ENCODE measurements at regions not wholly inside any gene's neighbourhood (a gene's known extent, or its start where the extent isn't known, plus 50 kb on each side); places are given as distances from the start of the nearest gene placed in this dataset. TPM values are rescaled to one million over a fixed set of nuclear protein-coding genes. Genes with fewer than 3 reads are reported as not detected.

DNA sequence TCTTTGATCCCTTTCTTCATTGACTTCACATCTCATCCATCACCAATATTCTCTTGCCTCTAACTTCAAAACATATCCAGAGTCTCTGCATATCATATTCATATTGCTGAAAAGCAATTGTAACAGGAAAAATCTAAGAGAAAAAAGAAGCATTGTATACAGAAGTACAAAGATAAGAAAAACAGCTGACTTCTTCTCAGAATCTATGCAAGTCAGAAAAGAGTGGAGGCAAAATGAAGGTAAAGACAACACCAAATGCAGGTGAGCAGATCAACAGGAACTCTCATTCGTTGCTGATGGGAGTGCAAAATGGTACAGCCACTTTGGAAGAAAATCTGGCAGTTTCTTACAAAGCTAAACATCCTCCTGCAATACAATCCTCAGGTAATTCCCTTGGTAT, 155.6 kb downstream of the PHF2 start:
- TF ChIP-seq POLR2A (IDR thresholded peaks at IDR 0.05), result no peak
- no peaks in the 10 kb centered on the region for H3K4me1 ChIP-seq (ENCODE audit: insufficient read depth)
- WGBS, 3 donors, result 48 to 63% (median 53%) methylated on average over 1 of the region's 1 CpG

DNA sequence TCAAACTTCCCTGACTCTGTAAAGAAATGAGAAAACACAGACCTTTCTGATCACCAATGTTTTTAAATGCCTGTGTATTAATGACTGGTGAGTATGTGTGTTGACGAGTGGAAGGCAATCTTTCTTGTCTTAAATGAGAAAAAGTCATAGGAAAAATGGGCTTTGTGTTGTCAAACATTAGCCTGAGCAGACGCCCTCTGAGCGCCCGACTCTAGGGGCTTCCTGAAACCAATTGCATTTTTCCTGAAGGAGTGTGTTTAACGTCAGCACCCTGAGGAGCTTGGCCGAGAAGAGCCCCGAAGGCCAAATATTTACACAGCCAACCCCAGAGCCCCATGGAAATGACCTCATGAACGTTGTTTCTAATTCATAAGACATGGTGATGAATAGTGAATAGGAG, 154.3 kb downstream of the PHF2 start:
- TF ChIP-seq POLR2A (IDR thresholded peaks at IDR 0.05) (no peak), EP300 (IDR thresholded peaks at IDR 0.05) (no peak)
- TF ChIP-seq, protein P1, sequence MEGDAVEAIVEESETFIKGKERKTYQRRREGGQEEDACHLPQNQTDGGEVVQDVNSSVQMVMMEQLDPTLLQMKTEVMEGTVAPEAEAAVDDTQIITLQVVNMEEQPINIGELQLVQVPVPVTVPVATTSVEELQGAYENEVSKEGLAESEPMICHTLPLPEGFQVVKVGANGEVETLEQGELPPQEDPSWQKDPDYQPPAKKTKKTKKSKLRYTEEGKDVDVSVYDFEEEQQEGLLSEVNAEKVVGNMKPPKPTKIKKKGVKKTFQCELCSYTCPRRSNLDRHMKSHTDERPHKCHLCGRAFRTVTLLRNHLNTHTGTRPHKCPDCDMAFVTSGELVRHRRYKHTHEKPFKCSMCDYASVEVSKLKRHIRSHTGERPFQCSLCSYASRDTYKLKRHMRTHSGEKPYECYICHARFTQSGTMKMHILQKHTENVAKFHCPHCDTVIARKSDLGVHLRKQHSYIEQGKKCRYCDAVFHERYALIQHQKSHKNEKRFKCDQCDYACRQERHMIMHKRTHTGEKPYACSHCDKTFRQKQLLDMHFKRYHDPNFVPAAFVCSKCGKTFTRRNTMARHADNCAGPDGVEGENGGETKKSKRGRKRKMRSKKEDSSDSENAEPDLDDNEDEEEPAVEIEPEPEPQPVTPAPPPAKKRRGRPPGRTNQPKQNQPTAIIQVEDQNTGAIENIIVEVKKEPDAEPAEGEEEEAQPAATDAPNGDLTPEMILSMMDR (IDR thresholded peaks at IDR 0.05), result no peak
- no peak overlapping the region for H3K27ac ChIP-seq

More for the DNA sequence above, 155.6 kb downstream of the PHF2 start:
- peaks cover 0 to 3% of the 10 kb centered on the region in 2 donors for H3K9me3 ChIP-seq
- no peak overlapping the region for H3K27ac ChIP-seq
- no peaks in the 10 kb centered on the region for H3K27me3 ChIP-seq
- no peak overlapping the region for H3K4me3 ChIP-seq
- DNase-seq, result no peak
- H3K36me3 ChIP-seq, result no peaks in the 10 kb centered on the region
- intact Hi-C loops (cut with DNase I), result no loop called here

DNA sequence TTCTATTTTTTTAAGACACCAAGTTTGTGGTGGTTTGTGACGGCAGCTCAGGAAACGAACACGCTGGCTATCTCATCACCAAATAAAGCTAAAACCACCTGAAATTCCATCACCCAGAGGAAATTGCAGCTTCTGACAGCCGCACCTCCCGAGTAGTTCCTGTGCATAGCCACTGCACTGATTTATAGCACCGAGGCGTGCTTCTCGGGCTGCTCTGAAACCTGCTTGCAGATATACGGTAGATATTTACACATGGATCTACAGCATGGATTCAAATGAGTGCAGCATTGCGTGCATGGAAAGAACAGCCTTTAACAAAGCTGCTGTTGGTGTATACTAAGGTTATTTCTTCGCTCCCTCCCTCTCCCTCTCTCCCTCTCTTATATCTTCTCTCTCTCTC, 153.8 kb downstream of the PHF2 start:
- DNase-seq, result no peak
- TF ChIP-seq, protein P1 (IDR thresholded peaks at IDR 0.05), result no peak
- TF ChIP-seq EP300 (IDR thresholded peaks at IDR 0.05), result no peak
- TF ChIP-seq POLR2A (IDR thresholded peaks at IDR 0.05), result no peak
- 13 to 33% (median 16%) methylated on average over 11 of the region's 11 CpGs for WGBS, 3 donors
- intact Hi-C loops (cut with DNase I), result no loop called here
- Histone ChIP-seq H3K27me3 (no peaks in the 10 kb centered on the region), H3K9me3 (peaks cover 0 to 3% of the 10 kb centered on the region in 2 donors), H3K4me3 (no peak overlapping the region), H3K27ac (no peak overlapping the region), H3K4me1 (ENCODE audit: insufficient read depth) (no peaks in the 10 kb centered on the region), H3K36me3 (no peaks in the 10 kb centered on the region)

More for the DNA sequence above, 154.3 kb downstream of the PHF2 start:
- Histone ChIP-seq H3K9me3 (peaks cover 0 to 3% of the 10 kb centered on the region in 2 donors), H3K4me3 (no peak overlapping the region), H3K4me1 (ENCODE audit: insufficient read depth) (no peaks in the 10 kb centered on the region), H3K36me3 (no peaks in the 10 kb centered on the region), H3K27me3 (no peaks in the 10 kb centered on the region)
- intact Hi-C loops (cut with DNase I), result no loop called here
- 24 to 52% (median 25%) methylated on average over 8 of the region's 8 CpGs for WGBS, 3 donors
- DNase-seq, result no peak

Small RNA genes in the stretch of these regions (microRNA-seq; reads per million reads assigned to microRNA genes)
- 0 reads per million in 3 donors for gene MIR4291

Small RNA genes in the stretch of these regions (small RNA-seq; reads per million reads assigned to genes)
- gene MIR4291, result not detected

Data from ovary (tissue), 7 donors.